ENCODE measurements at regions not wholly inside any gene's neighbourhood (a gene's known extent, or its start where the extent isn't known, plus 50 kb on each side); places are given as distances from the start of the nearest gene placed in this dataset.
"Not testable (repeated sequence)": the region's sequence is repeated elsewhere in the genome, so short reads cannot be mapped to it uniquely, and the experiment has no call there.

DNA sequence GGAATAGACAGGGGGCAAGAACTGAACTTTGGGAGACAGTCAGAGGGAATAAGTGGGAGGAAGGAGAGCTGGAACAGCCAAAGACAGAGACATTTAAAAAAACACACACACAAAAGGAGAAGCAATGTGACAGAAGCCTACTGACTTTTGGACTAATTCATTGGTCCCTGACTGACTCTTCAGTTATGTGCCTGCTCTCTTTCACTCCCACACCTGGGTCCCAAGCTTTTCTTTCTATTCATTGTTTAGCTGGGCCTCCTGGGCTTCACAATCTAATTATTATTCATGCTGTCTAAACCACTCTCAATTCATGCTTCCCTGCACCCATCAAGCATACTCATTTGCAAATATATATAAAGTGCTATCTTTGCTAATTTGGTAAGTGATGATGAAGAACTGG lies 139.2 kb upstream of the IRS4 start:
- Mint-ChIP-seq H3K27ac (ENCODE audit: unreplicated experiment) (no peak overlapping the region), H3K36me3 (ENCODE audit: low read depth) (no peaks in the 10 kb centered on the region), H3K27me3 (ENCODE audit: low read depth) (peaks cover 2% of the 10 kb centered on the region), H3K9me3 (ENCODE audit: low read depth) (peaks cover 12% of the 10 kb centered on the region), H3K4me1 (ENCODE audit: low read depth) (no peaks in the 10 kb centered on the region), H3K4me3 (ENCODE audit: unreplicated experiment) (no peak overlapping the region)
- DNase-seq (ENCODE audit: low spot score): no peak
- no peak for TF ChIP-seq CTCF (IDR thresholded peaks at IDR 0.05)

- not testable (repeated sequence) for H3K4me3 Mint-ChIP-seq (ENCODE audit: unreplicated experiment); H3K36me3 Mint-ChIP-seq (ENCODE audit: low read depth); DNase-seq (ENCODE audit: low spot score); H3K4me1 Mint-ChIP-seq (ENCODE audit: low read depth); H3K27ac Mint-ChIP-seq (ENCODE audit: unreplicated experiment); H3K27me3 Mint-ChIP-seq (ENCODE audit: low read depth)
- H3K9me3 Mint-ChIP-seq (ENCODE audit: low read depth): peaks cover 24% of the 10 kb centered on the region
These were observed 106.7 kb upstream of the IRS4 start for GRCh38 chrX:108843039-108843438.

GRCh38 chrX:108833993-108834392 lies 97.6 kb upstream of the IRS4 start:
- peaks cover 5% of the 10 kb centered on the region for H3K27me3 Mint-ChIP-seq (ENCODE audit: low read depth)
- no peaks in the 10 kb centered on the region for H3K4me1 Mint-ChIP-seq (ENCODE audit: low read depth)
- H3K27ac Mint-ChIP-seq (ENCODE audit: unreplicated experiment): no peak overlapping the region
- no peak overlapping the region for H3K4me3 Mint-ChIP-seq (ENCODE audit: unreplicated experiment)
- no peaks in the 10 kb centered on the region for H3K36me3 Mint-ChIP-seq (ENCODE audit: low read depth)
- H3K9me3 Mint-ChIP-seq (ENCODE audit: low read depth): no peaks in the 10 kb centered on the region
- no peak for DNase-seq (ENCODE audit: low spot score)
- TF ChIP-seq CTCF (IDR thresholded peaks at IDR 0.05): no peak

DNA sequence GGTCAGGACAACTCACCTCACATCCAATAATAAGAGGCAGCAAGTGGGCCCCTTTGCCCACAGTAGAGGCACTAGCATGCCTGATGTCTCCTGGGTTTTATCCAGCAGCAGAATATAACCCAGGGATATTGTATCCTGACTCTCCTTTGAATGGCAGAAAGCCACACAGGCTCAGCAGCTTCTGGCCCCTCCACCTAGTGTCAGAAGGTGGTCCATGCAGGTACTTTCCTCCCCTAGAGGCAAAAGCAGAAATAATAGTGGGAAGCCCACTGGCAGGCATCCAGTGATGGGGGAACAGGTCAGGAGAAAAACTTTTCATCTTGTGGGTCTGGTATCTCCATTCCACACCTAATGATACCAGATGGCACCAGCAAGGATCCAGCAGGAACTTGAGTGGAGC lies 75.5 kb upstream of the IRS4 start:
- Mint-ChIP-seq H3K4me3 (ENCODE audit: unreplicated experiment) (no peak overlapping the region), H3K4me1 (ENCODE audit: low read depth) (no peaks in the 10 kb centered on the region), H3K27me3 (ENCODE audit: low read depth) (no peaks in the 10 kb centered on the region), H3K9me3 (ENCODE audit: low read depth) (peaks cover 25% of the 10 kb centered on the region), H3K27ac (ENCODE audit: unreplicated experiment) (no peak overlapping the region), H3K36me3 (ENCODE audit: low read depth) (no peaks in the 10 kb centered on the region)
- no peak for DNase-seq (ENCODE audit: low spot score)
- no peak for TF ChIP-seq CTCF (IDR thresholded peaks at IDR 0.05)

DNA sequence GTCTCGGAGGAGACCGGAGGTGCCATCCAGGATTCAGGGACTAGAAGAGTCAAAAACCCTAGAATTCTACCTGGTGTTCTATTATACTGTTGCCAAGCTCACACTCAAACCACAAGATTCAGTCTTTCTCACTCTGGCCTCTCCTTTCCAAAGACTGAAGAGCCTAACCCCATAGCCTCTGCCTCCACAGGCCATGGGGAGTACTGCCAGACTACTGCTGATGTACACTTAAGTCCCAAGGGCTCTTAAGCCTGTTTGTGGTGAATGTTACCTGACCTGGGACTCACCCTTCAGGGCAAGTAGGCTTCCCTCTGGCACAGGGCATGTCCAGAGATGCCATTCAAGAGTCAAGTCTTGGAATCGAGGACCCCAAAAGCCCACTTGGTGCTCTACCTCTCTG lies 58.9 kb upstream of the IRS4 start:
- Mint-ChIP-seq H3K4me1 (ENCODE audit: low read depth) (no peaks in the 10 kb centered on the region), H3K27me3 (ENCODE audit: low read depth) (peaks cover 4% of the 10 kb centered on the region), H3K36me3 (ENCODE audit: low read depth) (no peaks in the 10 kb centered on the region), H3K27ac (ENCODE audit: unreplicated experiment) (no peak overlapping the region), H3K9me3 (ENCODE audit: low read depth) (peaks cover 6% of the 10 kb centered on the region), H3K4me3 (ENCODE audit: unreplicated experiment) (no peak overlapping the region)
- TF ChIP-seq CTCF (IDR thresholded peaks at IDR 0.05): no peak
- no peak for DNase-seq (ENCODE audit: low spot score)

Small RNA genes in the stretch of these regions (microRNA-seq; reads per million reads assigned to microRNA genes)
- 3.9 reads per million for gene MIR6087 (ENCODE audit: borderline number of aligned reads)
